GM06990 (cell line): ENCODE measurements at regions not wholly inside any gene's neighbourhood (a gene's known extent, or its start where the extent isn't known, plus 50 kb on each side); places are given as distances from the start of the nearest gene placed in this dataset.

Experiments used
- DNase-seq: peaks from one replicate; pipeline ENCODE4 v3.0.0-alpha.2; 2011; ENCODE audit not compliant: insufficient read length; ENCODE audit errors: extremely low read depth
- H3K27me3 ChIP-seq: replicated peaks from 2 replicates; pipeline ENCODE4 v1.6.0; 2011; ENCODE audit warnings: low read length; ENCODE audit not compliant: control insufficient read depth, insufficient read depth
- H3K36me3 ChIP-seq: 2 replicates; pipeline ENCODE4 v1.5.1; 2011; ENCODE audit warnings: low read length; ENCODE audit not compliant: control insufficient read depth, insufficient read depth
- H3K4me3 ChIP-seq: replicated peaks from 2 replicates; pipeline ENCODE4 v1.5.1; 2011; ENCODE audit warnings: low read depth, mild to moderate bottlenecking, control low read depth, low read length
- TF ChIP-seq, protein P1 (sequence below): IDR thresholded peaks from 2 replicates; pipeline ENCODE4 v1.5.1; 2011; ENCODE audit warnings: low read length, control low read depth, mild to moderate bottlenecking, inconsistent platforms; ENCODE audit not compliant: insufficient read depth, poor library complexity, severe bottlenecking

DNA sequence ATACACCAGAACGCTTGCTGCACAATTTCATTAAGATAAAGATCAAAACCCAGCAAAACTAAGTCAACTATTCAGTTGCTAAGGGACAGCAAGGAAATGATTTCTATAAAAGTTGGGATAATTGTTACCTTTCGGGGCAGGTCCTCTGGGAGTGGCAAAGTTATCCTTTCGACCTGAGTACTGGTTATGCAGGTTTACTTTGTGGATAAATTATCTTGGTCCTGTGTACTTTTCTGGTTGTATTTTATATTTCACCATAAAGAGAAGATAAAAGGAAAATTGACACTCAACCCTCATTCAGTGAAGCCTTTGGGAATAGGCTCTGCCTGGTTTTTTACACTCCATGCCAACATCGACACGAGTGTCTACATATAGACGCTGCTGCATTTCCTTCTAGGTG, 146.5 kb downstream of the SYK start:
- Histone ChIP-seq H3K27me3 (no peaks in the 10 kb centered on the region), H3K36me3 (no peaks in the 10 kb centered on the region), H3K4me3 (no peak overlapping the region)
- no peak for DNase-seq
- TF ChIP-seq, protein P1, sequence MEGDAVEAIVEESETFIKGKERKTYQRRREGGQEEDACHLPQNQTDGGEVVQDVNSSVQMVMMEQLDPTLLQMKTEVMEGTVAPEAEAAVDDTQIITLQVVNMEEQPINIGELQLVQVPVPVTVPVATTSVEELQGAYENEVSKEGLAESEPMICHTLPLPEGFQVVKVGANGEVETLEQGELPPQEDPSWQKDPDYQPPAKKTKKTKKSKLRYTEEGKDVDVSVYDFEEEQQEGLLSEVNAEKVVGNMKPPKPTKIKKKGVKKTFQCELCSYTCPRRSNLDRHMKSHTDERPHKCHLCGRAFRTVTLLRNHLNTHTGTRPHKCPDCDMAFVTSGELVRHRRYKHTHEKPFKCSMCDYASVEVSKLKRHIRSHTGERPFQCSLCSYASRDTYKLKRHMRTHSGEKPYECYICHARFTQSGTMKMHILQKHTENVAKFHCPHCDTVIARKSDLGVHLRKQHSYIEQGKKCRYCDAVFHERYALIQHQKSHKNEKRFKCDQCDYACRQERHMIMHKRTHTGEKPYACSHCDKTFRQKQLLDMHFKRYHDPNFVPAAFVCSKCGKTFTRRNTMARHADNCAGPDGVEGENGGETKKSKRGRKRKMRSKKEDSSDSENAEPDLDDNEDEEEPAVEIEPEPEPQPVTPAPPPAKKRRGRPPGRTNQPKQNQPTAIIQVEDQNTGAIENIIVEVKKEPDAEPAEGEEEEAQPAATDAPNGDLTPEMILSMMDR = no peak

DNA sequence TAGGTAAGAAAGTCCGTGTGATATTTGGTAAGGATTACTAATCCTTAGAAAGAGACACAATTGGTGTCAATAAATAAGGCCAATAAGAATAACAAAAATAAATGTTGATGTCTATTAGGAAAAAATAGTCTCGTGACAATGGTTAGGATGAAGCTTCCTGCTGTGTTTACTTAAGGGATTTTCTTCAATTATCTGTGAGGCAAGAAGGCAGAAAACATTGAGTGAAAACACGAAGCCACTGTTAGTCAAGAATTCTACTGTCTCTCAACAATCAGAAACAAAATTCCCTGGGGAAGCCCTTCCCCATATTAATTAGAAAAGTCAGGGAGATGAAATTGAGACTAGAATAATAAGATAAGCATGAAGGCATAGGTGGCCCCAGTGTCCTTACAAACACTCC, 149.0 kb downstream of the SYK start:
- Histone ChIP-seq H3K27me3 (no peaks in the 10 kb centered on the region; the same call in 1 of the 2 replicates), H3K36me3 (no peaks in the 10 kb centered on the region), H3K4me3 (no peak overlapping the region)
- TF ChIP-seq, protein P1 = no peak
- no peak for DNase-seq

DNA sequence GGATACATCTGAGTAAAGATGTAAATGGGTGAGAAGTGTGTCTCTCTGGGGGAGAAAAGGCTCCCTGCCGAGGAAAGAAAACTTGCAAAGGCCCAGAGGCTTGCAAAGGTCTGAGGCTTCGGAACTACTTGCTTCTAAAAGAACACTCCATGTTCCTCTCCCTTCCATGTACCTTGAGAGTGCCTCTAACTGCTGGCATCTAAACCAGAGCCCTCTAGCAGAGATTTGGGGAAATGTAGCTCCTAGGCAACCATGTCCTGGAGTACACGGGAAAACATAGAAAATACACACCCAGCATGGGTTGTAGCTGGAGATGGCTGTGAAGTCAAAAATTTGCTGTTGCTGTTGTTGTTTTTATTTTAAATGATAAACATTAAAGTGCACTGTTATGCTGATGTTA, 151.6 kb downstream of the SYK start:
- no peaks in the 10 kb centered on the region for H3K36me3 ChIP-seq
- H3K4me3 ChIP-seq = no peak overlapping the region
- TF ChIP-seq, protein P1 = no peak
- no peak for DNase-seq
- H3K27me3 ChIP-seq = no peaks in the 10 kb centered on the region; the same call in 1 of the 2 replicates

DNA sequence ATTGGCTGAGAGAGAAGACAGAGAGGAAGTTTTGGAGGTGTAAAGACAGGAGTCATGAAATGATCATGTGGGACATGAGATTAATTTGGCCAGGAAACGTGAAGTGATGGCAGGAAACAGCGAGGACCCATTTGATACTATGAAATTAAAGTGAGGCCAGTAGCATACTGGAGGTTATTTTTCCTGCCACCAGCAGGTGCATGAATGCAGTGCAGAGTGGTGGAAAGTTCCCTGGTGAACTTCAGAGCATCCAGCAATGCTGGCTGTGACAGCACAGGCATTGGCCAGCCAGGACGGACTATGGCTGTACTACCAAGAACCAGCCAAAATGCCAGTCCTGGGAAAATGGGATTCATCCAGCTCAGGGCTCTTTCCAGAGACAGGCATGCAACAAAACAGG, 152.2 kb downstream of the SYK start:
- no peaks in the 10 kb centered on the region; the same call in none of the 2 replicates for H3K27me3 ChIP-seq
- TF ChIP-seq, protein P1 = peak; percentile 6
- H3K4me3 ChIP-seq = no peak overlapping the region
- H3K36me3 ChIP-seq = no peaks in the 10 kb centered on the region
- DNase-seq = no peak

DNA sequence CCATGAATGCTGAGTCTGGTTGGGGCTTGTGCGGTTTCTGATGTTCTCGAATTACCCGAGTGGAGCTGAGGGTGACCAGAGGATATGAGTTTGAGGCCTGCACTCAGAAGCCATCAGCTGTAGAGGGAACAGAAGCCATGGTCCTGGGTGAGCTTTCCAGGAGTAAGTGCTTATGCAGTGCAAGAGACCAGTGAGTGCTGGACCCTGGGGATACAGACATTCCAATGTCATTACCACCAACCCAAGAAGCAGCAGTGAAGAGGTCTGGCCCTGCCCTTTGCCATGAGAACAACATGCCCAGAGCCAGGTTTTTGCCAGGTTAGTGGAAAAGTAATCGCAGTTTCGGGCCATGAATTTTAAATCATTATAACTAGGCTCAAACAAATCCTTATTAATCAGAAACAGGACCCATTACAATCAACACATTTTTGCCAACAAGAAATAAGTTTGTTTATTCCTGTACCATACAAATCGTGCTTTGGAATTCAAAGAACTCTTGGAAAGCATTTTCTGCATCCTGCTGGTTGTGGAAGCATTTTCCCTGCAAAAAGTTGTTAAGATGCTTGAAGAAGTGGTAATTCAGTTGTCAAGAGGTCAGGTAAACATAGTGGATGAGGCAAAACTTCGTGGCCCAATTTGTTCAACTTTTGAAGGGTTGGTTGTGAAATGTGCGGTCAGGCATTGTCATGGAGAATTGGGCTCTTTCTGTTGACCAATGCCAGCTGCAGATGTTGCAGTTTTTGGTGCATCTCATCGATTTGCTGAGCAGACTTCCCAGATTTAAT, 154.6 kb downstream of the SYK start:
- DNase-seq = no peak
- H3K27me3 ChIP-seq = no peaks in the 10 kb centered on the region; the same call in none of the 2 replicates
- H3K4me3 ChIP-seq = no peak overlapping the region
- TF ChIP-seq, protein P1 = no peak
- no peaks in the 10 kb centered on the region for H3K36me3 ChIP-seq
